GM18870 (cell line): ENCODE measurements at regions not wholly inside any gene's neighbourhood (a gene's known extent, or its start where the extent isn't known, plus 50 kb on each side); places are given as distances from the start of the nearest gene placed in this dataset.

ENCODE experiments used
- ATAC-seq: cut with Tn5 transposase; IDR thresholded peaks from one replicate; pipeline ENCODE4 v1.9.1; 2021; ENCODE audit warnings: moderate library complexity; ENCODE audit not compliant: unreplicated experiment

DNA sequence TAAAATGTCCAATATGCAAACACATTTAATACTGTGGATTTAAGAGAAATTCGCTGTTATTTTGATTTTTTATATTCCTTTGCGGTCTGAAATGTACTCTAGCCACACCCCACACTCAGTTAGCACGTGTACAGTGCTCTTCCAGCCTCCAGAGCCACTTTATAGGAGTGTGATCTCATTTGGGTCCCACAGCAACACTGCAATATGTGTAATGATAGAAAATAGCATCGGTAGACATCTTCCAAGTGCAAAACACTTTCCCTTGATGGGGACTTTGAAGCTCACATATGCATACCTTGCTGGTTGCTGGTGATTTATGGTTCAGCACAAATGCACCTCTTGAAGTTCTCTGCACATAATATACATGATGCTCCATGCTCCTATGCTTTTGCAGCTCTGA, 148.3 kb downstream of the GAS1 start:
- ATAC-seq = no peak

DNA sequence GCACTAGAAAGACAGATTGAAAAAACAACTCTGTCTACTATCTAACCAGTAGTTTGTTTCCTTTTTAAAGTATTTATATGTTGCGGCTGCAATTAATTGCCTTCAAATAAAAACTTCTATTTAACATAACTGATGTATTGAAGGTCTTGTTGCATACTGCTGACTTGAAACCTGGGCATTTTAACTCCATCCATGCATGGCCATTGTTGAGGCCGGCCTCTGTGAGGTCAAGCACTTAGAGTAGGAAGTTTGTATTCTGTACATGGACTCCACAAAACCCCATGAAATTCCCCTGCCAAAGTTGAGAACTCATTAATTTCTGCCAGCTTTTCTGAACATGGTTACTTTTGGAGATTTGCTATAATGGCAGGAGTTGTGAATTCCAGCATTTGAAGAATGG, 150.6 kb downstream of the GAS1 start:
- no peak for ATAC-seq

DNA sequence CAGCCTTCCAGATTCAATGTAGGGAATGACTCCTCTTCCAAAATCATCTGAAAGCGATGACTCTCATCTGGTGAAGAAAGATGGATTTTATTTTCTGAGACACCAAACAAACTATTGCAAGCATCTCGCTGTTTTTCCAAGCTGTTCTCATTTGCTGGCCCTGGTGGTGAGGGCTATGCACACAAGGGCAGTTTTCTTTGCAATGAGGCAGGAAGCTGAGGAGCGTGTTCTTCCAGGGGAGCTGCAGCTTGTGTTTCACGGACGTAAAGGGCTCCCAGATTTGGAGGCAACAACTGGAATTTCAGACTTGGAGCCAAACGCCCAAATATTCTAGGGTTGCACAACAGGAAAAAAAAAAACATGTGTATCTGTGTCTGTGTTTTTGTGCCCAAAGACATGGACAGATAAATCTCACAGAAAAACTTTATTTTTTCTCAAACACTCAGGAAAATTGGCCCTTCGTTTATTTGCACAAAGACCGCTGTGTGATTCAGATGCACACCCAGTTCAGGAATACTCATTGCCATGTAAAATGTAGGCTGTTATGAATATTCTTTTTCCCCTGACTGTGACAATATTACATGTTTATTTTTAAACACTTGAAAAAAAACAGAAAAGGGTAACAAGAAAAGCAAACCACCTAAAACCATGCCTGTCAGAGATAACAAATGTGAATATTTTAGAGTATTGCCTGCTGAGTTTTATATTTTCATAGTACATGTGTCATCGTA, 151.3 kb downstream of the GAS1 start:
- no peak for ATAC-seq

DNA sequence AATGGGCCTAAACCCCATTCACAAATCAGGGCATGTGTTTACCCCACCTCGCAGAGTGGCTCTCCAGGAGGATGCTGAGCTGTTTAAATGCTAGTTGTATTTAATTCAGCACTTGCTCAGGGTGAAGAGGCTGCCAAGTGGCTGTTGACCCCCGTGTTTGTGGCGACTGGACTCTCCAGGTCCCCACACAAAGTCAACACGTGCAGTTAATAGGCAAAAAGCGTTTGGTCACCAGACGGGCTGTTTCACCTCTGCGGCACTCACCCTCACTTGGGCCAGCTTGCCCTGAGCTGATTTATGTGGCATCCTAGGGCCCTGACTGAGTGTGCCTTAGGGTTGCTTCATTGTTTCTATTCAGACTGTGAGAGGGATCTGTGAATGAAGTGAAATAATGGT, 152.3 kb downstream of the GAS1 start:
- no peak for ATAC-seq

DNA sequence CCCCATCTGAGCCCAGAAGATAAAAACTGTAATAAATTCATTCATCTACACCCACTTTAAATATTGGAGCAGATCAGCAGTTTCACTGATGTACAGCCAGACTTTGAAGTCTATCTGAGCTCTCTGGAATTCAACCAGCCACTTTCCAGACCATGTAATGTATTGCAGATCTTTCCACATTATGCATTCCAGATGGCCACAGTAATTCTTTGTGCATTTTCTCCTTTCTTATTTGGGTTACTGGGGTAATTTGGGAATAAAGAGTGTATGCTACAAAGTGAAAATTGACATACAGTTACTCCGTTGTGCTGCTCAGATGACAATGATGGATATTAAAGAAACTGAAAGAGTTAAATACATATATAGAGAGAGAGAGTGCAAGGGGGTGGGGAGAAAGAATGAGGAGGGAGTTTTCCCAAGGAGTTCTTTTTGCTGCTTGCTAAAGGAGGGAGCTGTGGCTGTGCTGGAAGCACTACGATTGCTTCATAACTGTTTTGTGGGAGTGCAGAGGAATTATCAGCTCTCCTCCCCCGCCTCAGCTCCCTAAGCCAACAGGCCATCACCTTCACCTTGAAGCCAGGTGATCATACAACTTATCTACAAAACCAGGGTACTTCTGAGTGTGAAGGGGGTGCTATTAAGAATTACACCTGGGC, 152.8 kb downstream of the GAS1 start:
- ATAC-seq = no peak

DNA sequence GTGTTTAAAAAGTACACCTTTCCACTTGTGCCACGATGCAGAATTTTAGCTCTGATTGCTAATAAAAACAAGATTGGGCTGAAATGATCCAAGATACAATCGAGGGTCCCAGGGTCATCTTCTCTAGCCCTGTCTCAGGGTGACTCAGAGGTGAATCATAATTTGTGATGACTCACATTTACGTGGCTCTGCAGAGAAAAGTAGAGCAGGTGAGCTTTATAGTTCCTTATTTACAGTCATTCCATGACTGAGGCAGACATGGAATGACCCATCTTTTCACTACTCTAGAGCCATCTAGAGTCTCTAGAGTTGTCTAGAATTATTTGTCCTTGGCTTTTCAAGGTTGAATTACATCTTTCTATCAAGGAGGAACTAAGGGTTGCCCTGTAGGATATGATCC, 155.2 kb downstream of the GAS1 start:
- no peak for ATAC-seq

DNA sequence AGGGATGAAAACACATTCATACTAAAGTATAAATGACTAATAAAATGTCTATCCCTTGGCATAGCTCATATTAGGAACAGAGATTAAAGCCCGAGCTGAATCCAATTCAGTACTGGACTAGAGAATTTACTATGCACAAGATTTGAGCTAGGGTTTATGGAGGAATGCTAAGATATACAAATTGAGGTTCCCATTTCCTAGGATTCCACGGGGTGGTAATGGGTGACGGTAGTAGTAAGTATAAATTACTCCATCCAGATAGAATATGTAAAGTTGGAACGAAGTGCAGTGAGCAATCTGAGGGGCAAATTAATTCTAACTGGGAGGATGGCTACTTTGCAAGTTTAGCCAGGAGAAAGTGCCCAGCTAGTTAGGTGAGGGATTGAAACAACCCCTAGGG, 156.5 kb downstream of the GAS1 start:
- ATAC-seq = no peak

DNA sequence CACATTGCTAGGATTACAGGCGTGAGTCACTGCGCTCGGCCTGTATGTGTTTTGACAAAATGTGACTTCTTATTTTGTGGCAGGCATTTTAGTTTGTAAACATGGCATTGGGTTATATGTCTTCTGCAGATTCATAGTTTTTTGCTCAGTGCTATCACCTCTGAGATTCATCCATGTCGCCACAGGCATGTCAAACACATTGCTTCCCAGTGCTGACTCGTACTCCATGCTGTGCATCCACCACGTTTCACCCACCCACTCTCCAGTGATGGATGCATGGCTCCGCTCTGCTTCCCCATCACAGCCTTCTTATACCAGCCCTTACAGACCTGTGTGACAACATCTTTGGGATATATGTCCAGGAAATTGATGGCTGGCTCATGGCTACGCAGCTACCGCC, 158.8 kb downstream of the GAS1 start:
- no peak for ATAC-seq

- ATAC-seq = no peak
These were observed 163.4 kb downstream of the GAS1 start for GRCh38 chr9:86783884-86784283.

- ATAC-seq = no peak
These were observed 164.5 kb downstream of the GAS1 start for GRCh38 chr9:86782831-86783230.

DNA sequence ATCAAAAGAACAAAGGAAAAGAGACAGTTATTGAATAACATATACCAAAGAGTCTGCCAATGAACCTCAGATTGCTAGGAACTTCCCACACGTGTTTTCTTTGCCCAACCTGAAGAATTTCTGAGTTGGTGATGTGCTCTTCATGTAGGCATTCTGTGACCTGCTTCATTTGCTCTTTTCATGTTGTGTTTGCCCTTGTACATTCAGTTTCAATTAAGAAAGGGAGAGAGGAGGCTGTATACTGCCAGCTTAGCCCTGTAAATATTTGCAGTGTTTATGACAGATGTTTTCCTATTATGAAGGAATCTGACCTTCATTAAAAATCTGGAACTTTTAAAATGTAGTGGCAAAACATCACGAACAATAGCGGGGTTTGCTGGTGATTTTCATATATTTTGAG, 168.5 kb downstream of the GAS1 start:
- no peak for ATAC-seq

DNA sequence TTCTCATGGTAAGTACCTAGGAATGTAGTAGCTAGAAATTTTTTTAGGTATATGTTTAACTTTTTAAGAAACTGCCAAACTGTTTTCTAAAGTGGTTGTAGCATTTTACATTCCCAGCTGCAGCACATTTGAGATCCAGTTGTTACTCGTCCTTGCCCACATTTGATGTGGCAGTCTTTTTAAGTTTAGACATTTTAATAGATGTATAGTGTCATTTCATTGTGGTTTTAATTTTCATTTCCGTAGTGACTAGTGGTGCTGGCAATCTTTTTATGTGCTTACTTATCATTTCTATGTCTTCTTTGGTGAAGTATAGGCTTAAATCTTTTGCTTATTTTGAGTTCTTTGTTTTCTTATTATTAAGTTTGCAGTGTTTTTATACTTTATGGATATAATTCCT, 171.6 kb downstream of the GAS1 start:
- ATAC-seq = no peak

DNA sequence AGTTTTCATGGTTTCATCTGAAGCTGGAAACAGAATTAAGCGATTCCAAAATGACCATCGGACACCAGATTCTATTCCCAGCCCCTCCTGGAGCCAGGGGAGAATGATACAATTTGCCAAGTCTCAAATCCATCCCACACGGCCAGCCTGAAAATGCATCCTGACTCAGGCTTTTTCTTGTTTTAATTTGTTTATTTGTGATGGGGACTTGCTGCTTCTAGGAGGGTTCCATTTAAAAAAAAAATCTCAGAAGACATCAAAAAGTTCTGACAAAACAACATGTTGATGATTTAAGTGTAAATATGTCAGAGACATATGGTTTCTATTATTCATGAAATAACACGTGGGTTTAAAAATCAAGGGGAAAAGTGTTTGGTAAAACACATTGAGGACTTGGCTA, 173.2 kb downstream of the GAS1 start:
- no peak for ATAC-seq

GRCh38 chr9:86773422-86773945, 173.8 kb downstream of the GAS1 start:
- no peak for ATAC-seq

DNA sequence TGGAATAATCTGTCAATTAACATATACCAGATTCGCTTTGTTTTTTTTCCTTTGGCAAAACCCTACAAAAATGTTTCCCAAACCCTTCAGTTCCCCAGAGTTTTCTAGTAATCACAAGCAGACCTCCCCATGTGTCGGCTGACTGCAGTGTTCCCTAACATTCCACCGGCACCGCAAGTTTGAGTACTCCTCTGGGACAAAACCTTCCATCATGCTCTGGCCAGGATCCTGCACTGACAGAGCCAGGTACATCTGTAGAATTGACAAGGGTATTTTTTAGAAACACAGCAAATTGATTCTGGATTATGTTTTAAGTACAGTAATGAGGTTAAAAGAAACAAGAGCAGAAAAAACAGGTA, 174.7 kb downstream of the GAS1 start:
- ATAC-seq = no peak

DNA sequence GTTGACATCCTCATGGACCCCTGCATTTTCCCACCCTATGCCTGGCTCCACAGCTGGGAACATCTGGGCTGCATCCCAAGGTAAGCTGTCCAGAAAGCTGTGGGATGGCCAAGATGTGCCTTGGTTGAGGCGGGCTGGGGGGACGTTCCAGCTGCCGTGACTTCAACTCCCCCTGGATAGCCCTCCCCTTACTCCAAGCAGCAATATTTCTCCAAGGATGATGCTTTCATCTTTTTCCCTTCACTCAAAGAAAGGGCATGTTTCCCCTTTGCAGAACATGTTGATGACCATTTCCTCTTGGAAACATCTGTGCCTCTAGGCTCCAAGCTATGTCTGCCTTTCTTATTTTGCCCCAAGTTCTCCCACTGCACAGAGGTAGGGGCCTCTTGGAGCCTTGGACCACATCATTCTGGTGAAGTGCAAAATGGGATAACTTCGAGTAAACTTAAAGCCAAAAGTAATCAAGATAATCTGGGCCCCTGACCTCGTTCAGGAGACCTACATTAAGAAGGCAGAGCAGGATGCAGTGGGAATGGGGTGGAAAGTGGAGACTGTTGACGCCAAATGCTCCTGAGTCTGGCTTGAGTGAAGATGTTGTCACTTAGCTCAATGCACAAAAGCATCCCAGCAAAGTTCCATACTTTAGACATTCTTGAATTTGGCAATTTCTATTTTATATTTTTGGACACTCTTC, 175.2 kb downstream of the GAS1 start:
- no peak for ATAC-seq

- no peak for ATAC-seq
These were observed 175.9 kb downstream of the GAS1 start for GRCh38 chr9:86771420-86771819.

GRCh38 chr9:86768709-86769108, 178.6 kb downstream of the GAS1 start:
- no peak for ATAC-seq

- ATAC-seq = no peak
These were observed 179.3 kb downstream of the GAS1 start for GRCh38 chr9:86768020-86768419.

GRCh38 chr9:86767373-86767772, 179.9 kb downstream of the GAS1 start:
- no peak for ATAC-seq

DNA sequence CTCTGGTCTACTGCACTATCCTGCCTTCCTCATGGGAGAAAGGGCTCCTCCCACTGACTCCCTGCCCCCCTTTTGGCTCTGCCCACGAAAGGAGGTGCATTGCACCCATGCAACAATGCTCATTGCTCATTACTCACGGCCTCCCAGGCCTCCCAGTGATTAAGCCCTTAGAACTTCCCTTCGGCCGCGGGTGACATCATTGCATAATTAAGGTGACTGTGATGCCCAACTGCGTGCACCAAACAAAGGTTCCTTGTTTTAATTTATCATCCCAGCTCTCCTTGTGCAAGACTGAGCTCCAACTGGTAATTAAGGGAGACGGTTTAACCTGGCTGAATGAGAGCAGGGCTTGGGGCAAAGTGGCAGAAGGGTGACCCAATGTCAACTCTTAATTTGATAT, 180.4 kb downstream of the GAS1 start:
- no peak for ATAC-seq

- no peak for ATAC-seq
These were observed 180.8 kb downstream of the GAS1 start for GRCh38 chr9:86766511-86766910.
